ENCODE measurements at regions not wholly inside any gene's neighbourhood (a gene's known extent, or its start where the extent isn't known, plus 50 kb on each side); places are given as distances from the start of the nearest gene placed in this dataset.
"Not testable (repeated sequence)": the region's sequence is repeated elsewhere in the genome, so short reads cannot be mapped to it uniquely, and the experiment has no call there.

DNA sequence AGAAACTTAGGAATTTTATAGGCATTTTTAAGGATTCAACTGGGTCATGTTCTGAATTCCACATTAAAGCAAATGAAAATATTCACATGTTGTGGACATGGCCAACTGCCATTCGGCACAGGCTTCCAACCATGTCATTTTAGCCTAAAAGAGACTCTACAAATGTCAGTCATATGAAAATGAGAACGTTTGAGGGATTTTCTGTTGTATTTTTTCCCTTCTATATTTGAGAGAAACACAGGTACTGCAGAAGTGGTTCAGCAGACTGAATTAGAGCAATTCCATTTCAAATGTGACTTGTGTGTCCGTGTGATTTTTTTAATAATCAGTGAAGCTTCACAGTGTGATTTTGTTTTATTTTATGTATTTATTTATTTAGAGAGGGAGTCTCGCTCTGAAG is 124.3 kb downstream of the TP53TG3F start:
- DNase-seq (ENCODE audit: insufficient read length, low spot score); FAIRE-seq: not testable (repeated sequence)

DNA sequence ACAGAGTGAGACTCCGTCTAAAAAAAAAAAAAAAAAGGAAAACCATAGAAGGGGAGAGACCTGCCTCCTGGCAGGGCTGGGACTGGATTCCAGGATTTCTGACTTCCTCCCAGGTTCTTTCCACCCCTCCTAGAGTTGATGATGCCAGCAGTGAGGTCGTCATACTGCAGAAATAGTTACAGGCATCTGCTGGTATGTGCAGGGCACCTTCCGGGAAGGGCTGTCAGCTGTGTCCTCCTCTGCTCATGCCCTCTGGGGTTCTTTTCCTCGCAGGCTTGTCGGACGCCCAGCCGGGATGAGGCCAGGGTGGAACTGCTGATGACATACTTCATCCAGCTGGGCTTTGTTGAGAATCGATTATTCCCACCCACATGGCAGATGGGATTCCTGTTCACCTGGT is 129.2 kb downstream of the TP53TG3F start:
- DNase-seq (ENCODE audit: insufficient read length, low spot score); FAIRE-seq: not testable (repeated sequence)

DNA sequence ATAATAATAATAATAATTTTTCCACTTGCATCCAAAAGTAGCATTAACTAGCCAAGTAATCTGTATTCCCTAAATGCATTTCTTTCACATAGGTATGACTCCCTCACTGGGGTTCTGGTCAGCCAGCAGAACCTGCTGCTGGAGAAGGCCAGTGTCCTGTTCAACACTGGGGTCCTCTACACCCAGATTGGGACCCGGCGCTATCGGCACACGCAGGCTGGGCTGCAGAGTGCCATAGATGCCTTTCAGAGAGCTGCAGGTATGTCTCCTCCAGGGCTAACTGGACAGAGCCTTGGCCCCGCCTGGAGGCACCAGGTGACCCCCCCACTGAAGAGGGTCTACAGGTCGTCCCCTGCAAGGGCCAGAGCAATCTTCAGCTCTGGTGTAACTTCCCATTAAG is 133.9 kb downstream of the TP53TG3F start:
- not testable (repeated sequence) for FAIRE-seq

GRCh38 chr16:33595074-33595473 is 135.7 kb downstream of the TP53TG3F start:
- FAIRE-seq; DNase-seq (ENCODE audit: insufficient read length, low spot score): not testable (repeated sequence)

More for the DNA sequence above, 133.9 kb downstream of the TP53TG3F start:
- not testable (repeated sequence) for DNase-seq (ENCODE audit: insufficient read length, low spot score)

DNA sequence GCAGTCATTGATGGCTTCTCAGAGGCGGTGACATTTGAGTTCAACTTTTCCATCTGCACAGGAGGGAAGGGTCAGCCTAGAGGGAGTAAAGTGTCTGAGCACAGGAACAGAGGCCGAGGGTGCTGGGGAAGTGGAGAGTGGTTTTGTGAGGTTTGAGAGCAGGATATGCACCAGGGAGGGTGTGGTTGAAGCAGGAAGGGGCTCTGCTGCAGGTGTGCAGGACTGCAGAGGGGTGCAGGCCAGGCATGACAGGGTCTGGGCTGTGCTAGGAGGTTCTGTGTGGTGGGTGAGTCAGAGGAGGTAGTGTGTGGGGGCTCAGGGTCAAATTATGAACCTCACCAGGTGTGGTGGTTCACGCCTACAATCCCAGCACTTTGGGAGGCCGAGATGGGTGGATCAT is 141.6 kb downstream of the TP53TG3F start:
- DNase-seq (ENCODE audit: insufficient read length, low spot score); FAIRE-seq: not testable (repeated sequence)

GRCh38 chr16:33623535-33624077 is 164.2 kb downstream of the TP53TG3F start:
- not testable (repeated sequence) for FAIRE-seq; DNase-seq (ENCODE audit: insufficient read length, low spot score)

- FAIRE-seq; DNase-seq (ENCODE audit: insufficient read length, low spot score): not testable (repeated sequence)
These were observed 169.5 kb downstream of the TP53TG3F start for GRCh38 chr16:33628895-33629294.

GRCh38 chr16:33631713-33632112 is 172.3 kb downstream of the TP53TG3F start:
- FAIRE-seq; DNase-seq (ENCODE audit: insufficient read length, low spot score): not testable (repeated sequence)

DNA sequence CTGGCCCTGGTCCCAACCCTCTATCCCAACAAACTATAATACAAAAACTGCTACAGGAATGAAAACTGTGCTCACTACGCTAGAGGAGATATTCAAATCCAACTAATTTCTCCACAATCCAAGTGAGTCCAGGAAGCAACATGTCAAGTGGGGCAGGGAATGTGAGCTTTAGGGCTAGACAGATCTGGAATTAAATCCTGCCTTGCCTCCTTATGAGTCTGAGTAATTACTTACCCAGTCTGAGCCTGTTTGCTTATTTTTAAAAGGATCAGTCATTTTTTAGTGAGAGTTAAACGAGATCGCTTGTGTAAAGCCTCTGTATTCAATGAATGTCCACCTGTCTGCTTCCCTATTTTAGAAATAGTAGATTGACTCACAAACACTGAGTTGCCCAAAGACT is 174.6 kb downstream of the TP53TG3F start:
- DNase-seq (ENCODE audit: insufficient read length, low spot score); FAIRE-seq: not testable (repeated sequence)

DNA sequence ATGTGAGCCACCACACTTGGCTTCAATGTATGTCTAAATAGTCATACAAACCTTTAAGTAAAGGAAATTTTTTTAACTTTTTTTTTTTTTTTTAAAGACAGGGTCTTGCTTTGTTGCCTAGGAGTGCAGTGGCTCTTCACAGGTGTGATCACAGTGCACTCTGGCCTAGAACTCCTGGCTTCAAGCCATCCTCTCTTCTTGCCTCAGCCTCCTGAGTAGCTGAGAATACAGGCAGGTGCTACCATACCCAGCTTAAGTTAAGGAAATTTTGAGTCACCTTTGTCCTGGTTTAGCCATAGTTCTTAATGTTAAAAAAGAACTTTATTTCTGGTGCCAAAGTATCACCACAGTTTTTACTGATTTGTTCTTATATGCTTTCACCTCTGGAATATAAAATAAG is 177.3 kb downstream of the TP53TG3F start:
- FAIRE-seq; DNase-seq (ENCODE audit: insufficient read length, low spot score): not testable (repeated sequence)

DNA sequence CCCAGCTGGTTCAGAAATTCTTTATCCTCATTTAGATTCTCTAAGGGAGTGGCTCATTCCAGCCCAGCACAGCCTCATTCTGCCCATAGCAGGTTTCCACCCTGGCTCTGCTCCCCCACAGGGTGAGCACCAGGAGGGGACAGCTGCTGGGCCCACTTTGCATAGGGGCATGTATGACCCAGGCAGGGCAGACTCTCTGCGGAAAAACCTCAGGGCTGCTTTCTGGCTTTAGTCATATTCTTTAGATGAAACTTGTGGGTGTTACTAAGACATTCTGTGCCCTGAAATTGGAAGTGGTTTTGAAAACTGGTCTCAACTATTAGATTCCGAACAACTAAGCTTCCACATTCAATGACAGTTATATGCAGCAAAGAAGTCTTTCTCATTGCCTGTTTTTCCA is 183.9 kb downstream of the TP53TG3F start:
- not testable (repeated sequence) for FAIRE-seq

DNA sequence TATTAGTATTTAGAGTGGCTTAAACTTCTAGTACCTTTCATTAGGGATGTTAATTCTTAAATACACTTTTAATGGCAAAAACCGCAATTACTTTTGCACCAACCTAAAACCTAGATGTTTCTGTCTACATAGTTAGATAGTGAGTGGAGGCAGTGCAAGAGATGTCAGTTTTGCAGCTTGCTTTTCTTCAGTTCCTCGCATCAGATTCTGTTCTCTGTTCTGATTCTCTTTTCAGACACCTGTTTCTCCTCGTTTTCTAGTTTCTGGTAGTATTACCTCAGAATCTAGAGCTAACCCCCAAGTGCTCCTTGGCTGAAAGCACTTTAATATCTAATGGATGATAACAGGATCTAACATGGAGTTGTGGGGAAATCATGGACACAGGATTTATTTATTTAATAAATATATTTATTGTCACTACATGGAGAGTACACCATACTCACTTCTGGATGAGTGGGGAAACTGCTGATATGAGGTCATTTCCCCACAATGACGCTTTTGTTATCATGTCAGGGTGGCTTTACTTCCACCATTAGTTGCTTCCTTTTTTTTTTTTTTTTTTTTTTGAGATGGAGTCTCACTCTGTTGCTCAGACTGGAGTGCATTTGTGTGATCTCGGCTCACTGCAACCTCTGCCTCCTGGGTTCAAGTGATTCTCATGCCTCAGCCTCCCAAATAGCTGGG is 184.4 kb downstream of the TP53TG3F start:
- not testable (repeated sequence) for FAIRE-seq; DNase-seq (ENCODE audit: insufficient read length, low spot score)

More for the DNA sequence above, 183.9 kb downstream of the TP53TG3F start:
- DNase-seq (ENCODE audit: insufficient read length, low spot score), result not testable (repeated sequence)

- FAIRE-seq, result not testable (repeated sequence)
These were observed 187.0 kb downstream of the TP53TG3F start for GRCh38 chr16:33646386-33646785.

GRCh38 chr16:33655756-33656155 is 196.3 kb downstream of the TP53TG3F start:
- DNase-seq (ENCODE audit: insufficient read length, low spot score); FAIRE-seq: not testable (repeated sequence)

More at GRCh38 chr16:33646386-33646785, 187.0 kb downstream of the TP53TG3F start:
- DNase-seq (ENCODE audit: insufficient read length, low spot score), result not testable (repeated sequence)

DNA sequence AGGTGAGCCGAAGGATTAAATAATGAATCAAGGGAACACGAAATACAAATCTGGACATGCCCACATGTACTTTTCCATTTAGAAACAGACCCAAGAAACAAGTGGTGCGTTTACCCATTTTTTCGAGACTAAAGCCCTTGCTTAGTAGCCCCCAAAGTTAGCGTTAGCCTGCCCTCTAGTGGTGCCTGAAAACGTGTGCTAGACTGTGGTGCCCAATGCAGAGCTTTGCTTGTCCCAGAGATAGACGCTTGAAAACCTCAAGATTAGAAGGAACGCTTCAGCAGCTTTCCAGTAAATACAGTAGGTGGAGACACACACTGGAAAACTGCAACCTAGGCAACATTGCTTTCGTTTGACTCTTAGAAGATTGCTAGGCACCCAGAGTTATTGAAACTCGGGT is 197.0 kb downstream of the TP53TG3F start:
- FAIRE-seq, result peak; percentile 38
- DNase-seq (ENCODE audit: insufficient read length, low spot score), result not testable (repeated sequence)

DNA sequence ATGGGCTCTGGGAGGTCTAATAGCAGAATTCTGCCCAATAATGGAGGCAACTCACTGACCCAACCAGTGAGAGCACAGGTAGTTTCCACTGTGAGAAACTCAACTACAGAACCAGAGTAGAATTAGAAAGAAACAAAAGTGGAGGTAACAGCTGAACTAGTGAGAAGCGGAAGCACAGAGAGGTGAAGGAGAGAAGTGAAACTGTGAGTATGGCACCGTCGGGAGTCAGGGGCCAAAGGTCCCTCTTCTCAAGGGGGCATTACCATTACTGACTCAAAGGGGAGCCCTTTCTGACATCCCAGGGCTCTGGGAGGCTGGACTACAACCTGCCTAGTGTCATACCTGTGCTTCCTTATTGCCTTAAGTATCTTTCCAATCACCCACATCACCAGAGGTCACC is 198.3 kb downstream of the TP53TG3F start:
- not testable (repeated sequence) for DNase-seq (ENCODE audit: insufficient read length, low spot score); FAIRE-seq

DNA sequence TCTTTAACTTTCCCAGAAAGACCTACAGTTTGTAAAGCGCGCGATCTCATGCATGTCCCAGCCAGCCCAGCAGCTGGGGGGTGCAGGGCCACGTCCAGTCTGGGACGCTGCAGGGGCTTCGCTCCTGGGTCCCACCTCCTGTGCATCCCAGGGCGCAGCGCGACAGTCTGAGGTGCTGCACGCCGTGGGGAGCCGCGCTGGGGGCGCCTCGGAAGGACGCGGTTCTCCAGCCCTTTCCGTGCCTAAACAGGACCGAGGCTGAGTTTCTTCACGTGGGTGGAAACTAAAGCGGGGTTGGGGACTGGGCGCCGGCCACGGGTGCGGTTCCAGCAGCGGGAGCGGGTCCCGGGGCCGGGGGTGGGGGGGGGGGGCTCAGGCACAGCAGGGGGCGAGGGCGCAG is 221.4 kb downstream of the TP53TG3F start:
- not testable (repeated sequence) for DNase-seq (ENCODE audit: insufficient read length, low spot score); FAIRE-seq

DNA sequence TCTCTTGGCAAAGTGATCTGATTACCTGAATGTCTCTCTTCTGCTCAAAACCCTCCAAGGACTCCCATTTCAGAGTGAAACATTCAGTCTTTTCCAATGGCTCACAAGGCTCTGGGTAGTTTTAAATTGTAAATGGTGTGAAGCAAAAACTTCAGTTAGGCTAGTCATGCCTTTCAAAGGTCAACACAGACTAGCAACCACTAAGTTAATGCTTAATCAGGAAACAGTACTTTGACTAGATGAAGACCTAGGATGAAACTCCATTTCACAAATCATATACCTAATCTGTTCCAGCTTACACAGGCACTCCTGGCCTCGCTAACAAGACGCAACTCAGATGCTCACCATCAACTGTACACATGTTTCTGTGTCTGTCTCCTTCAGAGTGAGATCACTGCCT is 240.9 kb downstream of the TP53TG3F start:
- not testable (repeated sequence) for FAIRE-seq; DNase-seq (ENCODE audit: insufficient read length, low spot score)

DNA sequence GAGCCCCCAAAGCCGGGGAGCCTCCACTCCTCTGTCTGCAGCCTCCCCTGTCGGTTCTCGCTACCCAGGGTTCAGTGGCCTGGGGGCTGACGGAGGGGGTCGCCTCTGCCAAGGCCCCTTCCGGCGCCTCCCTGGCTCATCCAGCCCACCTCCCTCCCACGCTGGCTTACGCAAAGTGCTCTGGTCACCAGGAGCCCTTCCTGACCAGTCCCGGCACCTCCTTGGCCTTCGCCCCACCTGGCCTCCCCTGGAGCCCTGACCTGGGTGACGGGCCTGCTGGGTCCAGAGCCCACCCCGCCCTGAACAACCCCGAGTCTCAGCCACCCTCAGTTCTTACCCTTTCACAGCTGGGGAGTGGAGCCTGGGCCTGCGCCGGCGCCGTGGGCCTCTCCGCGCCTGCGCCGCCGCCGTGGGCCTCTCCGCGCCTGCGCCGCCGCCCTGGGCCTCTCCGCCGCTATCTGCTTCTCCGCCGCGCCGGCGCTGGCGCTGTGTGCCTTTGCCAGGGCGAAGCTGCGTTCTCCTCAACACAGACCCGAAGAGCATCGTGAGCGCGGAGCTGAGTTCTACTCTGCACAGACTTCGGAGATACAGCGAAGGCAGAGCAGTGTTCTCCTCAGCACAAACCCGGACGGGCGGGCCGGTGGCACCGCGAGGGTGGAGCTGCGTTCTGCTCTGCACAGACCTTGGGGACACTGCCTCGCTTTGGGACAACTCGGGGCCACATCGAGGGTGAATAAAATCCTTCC is 247.6 kb downstream of the TP53TG3F start:
- not testable (repeated sequence) for DNase-seq (ENCODE audit: insufficient read length, low spot score); FAIRE-seq

GRCh38 chr16:33707591-33707934 is 248.2 kb downstream of the TP53TG3F start:
- not testable (repeated sequence) for FAIRE-seq; DNase-seq (ENCODE audit: insufficient read length, low spot score)
